Cardiac muscle cell (in vitro differentiated cells and primary cell): ENCODE measurements at regions not wholly inside any gene's neighbourhood (a gene's known extent, or its start where the extent isn't known, plus 50 kb on each side); places are given as distances from the start of the nearest gene placed in this dataset.

Source experiments
- DNase-seq, 2 donors: peaks; one replicate each; pipeline versions ENCODE4 v3.0.0 to v3.0.0-alpha.2; 2010 to 2017; ENCODE audit warnings: low read depth in 1 of 2, low spot score in 1 of 2
- H3K27ac ChIP-seq: fragments of 200-600 bp; sonication (generic); 2 replicates; pipeline ENCODE4 v1.5.1; 2016
- H3K27me3 ChIP-seq: fragments of 200-600 bp; sonication (generic); 2 replicates; pipeline ENCODE4 v1.6.0; 2016; ENCODE audit warnings: control low read depth
- H3K36me3 ChIP-seq: fragments of 200-600 bp; sonication (generic); 2 replicates; pipeline ENCODE4 v1.5.1; 2016; ENCODE audit warnings: control low read depth
- H3K4me1 ChIP-seq: fragments of 200-600 bp; sonication (generic); 2 replicates; pipeline ENCODE4 v1.8.1; 2017; ENCODE audit warnings: low read depth, mild to moderate bottlenecking, mixed run types
- H3K4me3 ChIP-seq: fragments of 200-600 bp; sonication (generic); 2 replicates; pipeline ENCODE4 v1.5.1; 2016; ENCODE audit warnings: mild to moderate bottlenecking
- H3K9me3 ChIP-seq: fragments of 200-600 bp; sonication (generic); 2 replicates; pipeline ENCODE4 v1.5.1; 2017; ENCODE audit warnings: low read depth, mild to moderate bottlenecking, control low read depth
- CTCF ChIP-seq: IDR thresholded peaks from 2 replicates; pipeline ENCODE4 v1.5.1; 2012; ENCODE audit warnings: low read depth, mild to moderate bottlenecking, low read length

DNA sequence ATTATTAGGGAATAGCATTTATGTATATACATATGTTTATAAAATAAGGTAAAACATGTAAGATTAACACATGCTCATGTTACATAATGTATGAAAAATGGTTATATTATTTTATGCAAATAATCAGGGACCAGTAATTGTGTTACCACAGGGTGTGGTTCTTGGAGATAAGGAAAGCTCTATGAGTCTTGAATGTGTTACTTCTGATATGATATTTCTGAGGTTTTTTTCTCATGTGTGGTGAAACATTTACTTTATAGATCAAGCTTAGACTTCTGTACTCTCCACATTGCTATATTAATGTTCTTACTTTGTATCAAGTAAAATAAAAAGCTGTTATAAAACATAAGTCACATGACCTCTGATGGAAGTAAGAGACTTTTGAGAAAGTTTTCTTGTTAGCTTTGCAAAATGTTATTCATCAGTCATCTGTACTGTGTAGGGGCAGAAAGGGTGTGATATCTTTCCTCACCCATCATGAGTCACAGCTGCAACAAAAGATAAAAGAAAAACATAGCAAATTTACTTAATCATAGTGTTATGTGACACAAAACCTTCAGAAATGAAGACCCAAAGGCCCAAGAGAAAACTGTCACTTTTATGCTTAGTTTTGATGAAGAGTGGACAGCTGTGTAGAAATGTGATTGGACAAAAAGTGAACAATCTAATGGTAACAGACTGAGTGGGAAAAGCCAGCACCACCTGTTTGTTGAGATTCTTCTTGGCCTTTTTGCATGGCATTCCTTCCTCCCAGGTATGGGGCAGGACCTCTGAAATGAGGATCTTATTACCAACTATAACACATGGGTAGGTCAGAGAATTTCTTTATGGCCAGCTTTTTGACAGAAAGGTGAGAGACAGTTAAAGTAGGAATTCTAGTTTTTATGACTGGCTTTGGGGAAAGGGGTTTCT, 632.3 kb downstream of the PDHA2 start:
- Histone ChIP-seq H3K9me3 (no peaks in the 10 kb centered on the region), H3K27ac (no peak overlapping the region), H3K27me3 (no peaks in the 10 kb centered on the region), H3K4me1 (no peaks in the 10 kb centered on the region), H3K4me3 (no peak overlapping the region), H3K36me3 (no peaks in the 10 kb centered on the region)
- no peak for TF ChIP-seq CTCF
- peak in 1 of 2 donors; percentile 19 for DNase-seq

GRCh38 chr4:96473246-96473645, 633.4 kb downstream of the PDHA2 start:
- no peak for TF ChIP-seq CTCF
- H3K36me3 ChIP-seq, result no peaks in the 10 kb centered on the region
- H3K27me3 ChIP-seq, result no peaks in the 10 kb centered on the region
- DNase-seq, result no peak
- no peaks in the 10 kb centered on the region for H3K9me3 ChIP-seq
- H3K4me3 ChIP-seq, result no peak overlapping the region
- no peak overlapping the region for H3K27ac ChIP-seq
- no peaks in the 10 kb centered on the region for H3K4me1 ChIP-seq

DNA sequence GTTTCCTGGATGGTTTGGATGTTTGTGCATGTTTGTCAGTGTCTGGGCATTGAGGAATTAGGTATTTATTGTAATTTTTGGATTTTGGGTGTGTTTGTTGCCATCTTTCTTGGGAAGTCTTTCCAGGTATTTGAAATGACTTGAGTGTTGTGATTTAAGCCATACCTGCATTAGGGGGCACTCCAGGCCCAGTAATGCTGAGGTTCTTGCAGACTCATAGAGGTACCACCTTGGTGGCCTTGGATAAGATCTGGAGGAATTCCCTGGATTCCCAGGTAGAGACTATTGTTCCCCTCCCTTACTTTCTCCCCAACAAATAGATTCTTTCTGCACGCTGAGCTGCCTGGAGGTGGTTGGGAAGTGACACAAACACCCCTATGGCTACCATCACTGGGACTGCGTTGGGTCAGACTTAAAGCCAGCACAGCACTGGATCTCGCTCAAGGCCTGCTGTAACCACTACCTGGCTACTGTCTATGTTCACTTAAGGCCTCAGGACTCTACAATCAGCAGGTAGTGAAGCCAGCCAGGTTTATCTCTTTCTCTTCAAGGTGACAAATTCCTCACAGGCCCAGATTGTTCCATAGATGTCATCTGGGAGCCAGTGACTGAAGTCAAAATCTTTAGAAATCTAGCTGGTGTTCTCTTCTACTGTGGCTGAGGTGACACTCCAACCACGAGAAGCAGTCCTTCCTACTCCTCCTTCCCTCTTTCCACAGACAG, 643.6 kb downstream of the PDHA2 start:
- no peak overlapping the region for H3K4me3 ChIP-seq
- no peak overlapping the region for H3K27ac ChIP-seq
- no peaks in the 10 kb centered on the region for H3K27me3 ChIP-seq
- H3K36me3 ChIP-seq, result no peaks in the 10 kb centered on the region
- DNase-seq, result peak; percentile 1 to 32
- TF ChIP-seq CTCF, result no peak
- H3K9me3 ChIP-seq, result no peaks in the 10 kb centered on the region
- no peaks in the 10 kb centered on the region for H3K4me1 ChIP-seq

DNA sequence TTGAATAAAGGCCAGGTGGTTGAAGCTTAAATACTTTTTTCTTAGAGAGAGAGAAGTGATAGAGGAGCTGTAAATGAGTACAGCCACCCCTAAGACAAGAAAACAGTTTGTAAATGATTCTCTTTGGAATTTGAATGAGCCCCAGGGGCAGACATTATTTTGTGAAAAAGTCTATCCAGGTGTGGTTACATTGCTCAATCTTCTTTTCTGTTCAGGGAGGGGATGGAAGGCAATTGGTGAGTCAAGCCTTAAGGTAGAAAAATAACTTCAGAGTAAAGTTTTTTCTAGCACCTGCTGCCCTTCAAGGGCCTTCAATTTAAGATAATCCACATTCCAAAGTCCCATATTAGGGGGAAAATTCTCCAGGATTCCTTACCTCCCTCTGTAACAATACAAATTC, 646.7 kb downstream of the PDHA2 start:
- no peaks in the 10 kb centered on the region for H3K27me3 ChIP-seq
- H3K4me3 ChIP-seq, result no peak overlapping the region
- H3K9me3 ChIP-seq, result no peaks in the 10 kb centered on the region
- no peaks in the 10 kb centered on the region for H3K36me3 ChIP-seq
- no peak for DNase-seq
- H3K4me1 ChIP-seq, result no peaks in the 10 kb centered on the region
- no peak for TF ChIP-seq CTCF
- H3K27ac ChIP-seq, result no peak overlapping the region

GRCh38 chr4:96497621-96498020, 657.7 kb downstream of the PDHA2 start:
- H3K4me1 ChIP-seq, result no peaks in the 10 kb centered on the region
- no peaks in the 10 kb centered on the region for H3K36me3 ChIP-seq
- no peaks in the 10 kb centered on the region for H3K9me3 ChIP-seq
- H3K27me3 ChIP-seq, result no peaks in the 10 kb centered on the region
- no peak for DNase-seq
- no peak overlapping the region for H3K4me3 ChIP-seq
- H3K27ac ChIP-seq, result no peak overlapping the region
- TF ChIP-seq CTCF, result no peak
